T47D (cell line): ENCODE measurements at regions not wholly inside any gene's neighbourhood (a gene's known extent, or its start where the extent isn't known, plus 50 kb on each side); places are given as distances from the start of the nearest gene placed in this dataset.

ENCODE experiments used
- DNase-seq, 2 experiments: peaks; one replicate each; pipeline versions ENCODE4 v3.0.0 to v3.0.0-alpha.2; 2011 to 2012; ENCODE audit warnings: low read depth in 1 of 2, low spot score in 1 of 2
- JUND ChIP-seq: IDR thresholded peaks from 2 replicates; pipeline ENCODE4 v1.6.1; 2012; ENCODE audit warnings: low read depth
- in situ Hi-C: cut with HindIII; loops from 2 replicates; pipeline ENCODE4 v1.10.0; 2016; ENCODE audit warnings: low sequenced_read_pairs, low pct_unique_long_range_greater_than_20kb

DNA sequence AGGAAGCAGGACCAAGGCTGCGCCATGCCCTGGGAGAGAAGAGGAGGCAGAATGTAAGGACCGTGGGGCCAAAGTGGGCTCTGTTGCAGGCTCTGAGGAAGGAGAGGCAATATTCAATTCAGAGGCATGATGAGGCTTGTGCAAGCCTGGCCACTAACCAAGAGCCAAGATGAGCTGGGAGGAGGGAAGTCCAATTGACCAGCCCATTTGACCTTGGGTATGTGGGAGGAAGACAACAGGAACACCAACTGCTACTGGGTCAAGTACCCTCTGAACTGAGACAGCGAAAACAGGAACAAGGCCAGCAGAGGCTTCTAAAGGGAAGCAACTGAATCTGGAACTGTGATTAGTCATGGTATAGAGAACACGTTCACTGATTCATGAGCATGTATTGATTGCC, 779.6 kb downstream of the MAFB start:
- DNase-seq = no peak
- TF ChIP-seq JUND = no peak
- in situ Hi-C loops = no loop called here

DNA sequence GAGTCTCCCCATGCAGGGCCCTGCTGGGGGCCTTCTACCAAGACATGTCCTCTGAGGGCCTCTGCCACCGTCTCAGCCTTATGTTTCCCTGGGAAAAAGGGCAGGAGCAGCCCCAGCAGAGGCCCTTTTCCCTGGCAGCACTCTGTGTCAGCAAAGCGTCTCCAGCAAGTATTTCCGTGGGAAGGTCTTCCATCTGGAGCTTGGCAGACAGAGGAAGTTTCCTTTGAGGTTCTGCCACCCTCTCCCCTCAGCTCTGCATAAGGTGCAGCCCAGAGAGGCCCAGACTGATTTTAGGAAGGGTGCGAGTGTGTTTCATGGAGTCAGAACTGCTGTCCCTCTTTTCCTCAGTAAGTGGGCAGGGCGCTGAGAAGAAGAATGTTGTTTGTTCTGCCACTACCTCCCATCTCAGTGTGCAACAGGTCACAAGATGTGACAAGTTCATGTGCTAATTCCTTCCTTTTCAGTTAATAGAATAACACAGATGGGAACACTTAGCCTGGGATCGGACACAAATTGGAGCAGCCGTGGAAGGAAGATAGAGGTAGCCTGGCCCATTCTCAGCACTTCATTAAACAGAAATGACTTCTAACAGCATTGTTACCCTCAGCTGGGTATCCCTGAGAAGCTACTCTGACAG, 784.4 kb downstream of the MAFB start:
- DNase-seq = no peak
- no peak for TF ChIP-seq JUND
- in situ Hi-C loops = no loop called here

DNA sequence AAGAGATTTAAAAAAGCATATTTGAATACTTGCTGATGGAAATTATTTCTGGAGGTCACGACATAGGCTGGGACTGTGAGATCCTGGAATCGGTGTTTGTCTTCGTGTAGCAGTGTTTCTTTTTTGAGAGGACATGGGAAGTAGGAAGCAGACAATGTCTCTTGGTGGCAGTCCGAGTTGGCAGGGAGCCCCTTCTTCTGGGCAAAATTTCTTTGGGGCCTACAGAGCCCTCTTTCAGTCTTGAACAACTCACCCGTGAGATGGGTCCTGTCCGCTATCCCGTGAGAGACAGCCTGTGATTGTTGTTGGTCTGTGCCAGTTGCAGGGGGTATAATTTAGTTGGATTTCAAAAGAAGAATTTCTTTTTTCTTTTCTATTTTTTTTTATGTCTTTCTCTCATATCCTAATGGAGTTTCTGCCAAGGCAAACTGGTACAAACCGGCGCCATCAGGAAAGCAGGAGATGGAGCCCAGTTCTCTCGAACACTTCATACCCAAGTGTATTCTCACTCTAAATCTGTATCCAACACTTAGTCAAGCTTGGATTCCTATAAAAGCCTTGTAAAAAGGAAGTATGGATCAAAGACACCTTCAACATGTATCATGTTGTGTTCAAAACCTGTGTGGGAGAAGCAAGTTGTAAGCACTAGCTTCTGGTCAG, 785.1 kb downstream of the MAFB start:
- TF ChIP-seq JUND = no peak
- in situ Hi-C loops = no loop called here
- no peak for DNase-seq

DNA sequence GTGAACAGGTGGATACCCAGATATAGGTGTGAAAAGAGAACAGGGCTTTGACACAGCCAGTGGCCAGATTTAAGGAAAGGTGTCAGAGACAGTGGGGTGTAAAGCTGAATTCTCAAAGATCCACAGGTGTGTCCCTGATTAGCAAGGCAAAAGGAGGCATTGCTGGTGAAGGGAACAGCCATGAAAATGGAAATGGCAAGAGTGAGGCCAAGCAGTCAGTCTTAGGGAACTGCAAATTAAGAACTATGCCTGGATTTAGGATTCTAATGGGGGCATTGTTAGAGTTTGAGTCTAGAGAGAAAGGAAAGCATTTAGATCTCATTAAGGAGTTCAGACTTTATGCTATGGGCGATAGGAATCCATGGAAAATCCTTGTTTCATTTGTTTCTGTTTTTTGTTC, 789.2 kb downstream of the MAFB start:
- TF ChIP-seq JUND = no peak
- in situ Hi-C loops = no loop called here
- no peak for DNase-seq

DNA sequence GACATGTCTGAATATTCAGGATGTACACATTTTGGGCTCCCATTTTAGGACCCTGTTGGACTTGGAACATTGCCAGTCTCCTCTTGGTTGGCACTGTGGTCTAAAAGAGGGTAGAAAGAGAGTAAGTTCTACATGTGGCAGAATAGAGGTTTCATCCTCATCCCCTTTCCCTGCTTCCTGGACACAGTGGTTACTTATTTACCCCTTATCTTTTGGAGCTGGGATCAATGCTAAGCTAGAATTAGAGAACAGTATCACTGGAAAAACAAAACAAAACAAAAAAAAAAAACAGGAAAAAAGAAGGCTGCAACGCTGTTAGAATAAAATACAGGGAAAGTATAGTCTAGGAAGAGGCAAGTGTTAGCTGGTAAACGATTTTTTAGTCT, 790.6 kb downstream of the MAFB start:
- no peak for TF ChIP-seq JUND
- in situ Hi-C loops = no loop called here
- no peak for DNase-seq

DNA sequence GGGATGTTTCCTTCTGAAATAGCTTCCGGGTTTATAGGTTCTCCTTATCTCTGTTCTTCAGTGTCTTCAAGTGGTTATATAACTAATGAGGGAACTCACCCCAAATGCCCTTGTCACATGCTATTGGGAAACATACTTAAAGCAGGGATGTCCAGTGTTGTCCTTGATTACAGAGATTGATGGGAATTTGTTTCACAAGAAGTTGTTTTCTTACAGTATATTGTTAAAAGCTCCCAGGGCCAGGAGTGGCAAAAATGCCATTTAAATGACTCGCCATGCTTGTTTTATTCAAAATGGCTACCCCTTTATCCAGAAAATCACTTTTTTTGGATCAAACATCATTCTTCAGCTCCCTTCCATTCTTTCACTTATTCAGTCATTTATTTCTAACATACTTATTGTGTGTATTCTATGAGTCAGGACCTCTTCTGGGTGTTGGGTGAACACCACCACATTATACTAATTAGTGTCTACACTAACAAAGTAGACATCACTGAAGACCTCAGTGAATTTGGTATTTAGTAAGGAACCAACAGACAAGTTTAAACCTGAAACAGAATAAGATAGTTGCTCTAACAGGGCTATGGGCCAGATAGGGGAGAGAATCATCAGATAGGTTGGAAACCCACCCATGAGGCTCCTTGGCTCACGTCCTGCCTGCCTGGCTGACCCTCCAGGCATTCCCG, 791.1 kb downstream of the MAFB start:
- in situ Hi-C loops = no loop called here
- DNase-seq = no peak
- no peak for TF ChIP-seq JUND

DNA sequence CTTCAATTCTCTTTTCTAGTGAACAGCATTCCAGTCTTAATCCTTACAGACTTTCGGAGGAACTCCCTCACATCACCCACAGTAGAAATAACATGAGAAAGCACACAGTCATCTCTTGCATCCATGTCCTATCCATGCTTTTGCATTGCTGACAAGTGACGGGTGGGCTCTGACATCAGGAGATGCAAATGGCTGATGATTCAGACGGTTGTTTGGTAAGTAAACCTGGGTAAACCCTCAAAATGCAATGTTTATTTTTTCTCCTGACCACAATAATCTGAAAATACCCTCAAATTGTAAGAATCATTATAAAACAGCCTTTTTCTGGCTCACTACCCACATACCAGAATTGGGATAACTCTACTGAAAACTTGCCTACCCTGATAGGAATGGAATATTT, 792.0 kb downstream of the MAFB start:
- TF ChIP-seq JUND = no peak
- in situ Hi-C loops = no loop called here
- DNase-seq = no peak

DNA sequence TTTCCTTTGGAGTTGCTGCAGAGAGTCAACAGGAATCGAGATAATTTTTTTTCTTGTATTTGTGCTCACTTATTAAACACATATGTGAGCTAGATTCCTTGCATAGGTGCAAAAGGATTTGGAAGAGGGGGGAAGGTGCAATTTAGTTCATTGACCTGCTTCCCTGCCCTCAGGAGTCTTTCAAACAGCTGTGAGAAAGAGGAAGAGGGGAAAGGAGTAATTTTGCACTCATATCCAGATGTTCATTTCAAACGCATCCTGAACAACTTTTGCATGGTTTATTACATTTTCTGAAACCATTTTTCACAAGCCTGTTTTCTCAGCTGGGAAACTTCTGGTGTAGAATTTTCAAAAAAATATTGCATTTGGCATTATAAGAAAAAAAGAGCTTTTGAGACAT, 795.0 kb downstream of the MAFB start:
- TF ChIP-seq JUND = no peak
- in situ Hi-C loops = no loop called here
- DNase-seq = no peak

DNA sequence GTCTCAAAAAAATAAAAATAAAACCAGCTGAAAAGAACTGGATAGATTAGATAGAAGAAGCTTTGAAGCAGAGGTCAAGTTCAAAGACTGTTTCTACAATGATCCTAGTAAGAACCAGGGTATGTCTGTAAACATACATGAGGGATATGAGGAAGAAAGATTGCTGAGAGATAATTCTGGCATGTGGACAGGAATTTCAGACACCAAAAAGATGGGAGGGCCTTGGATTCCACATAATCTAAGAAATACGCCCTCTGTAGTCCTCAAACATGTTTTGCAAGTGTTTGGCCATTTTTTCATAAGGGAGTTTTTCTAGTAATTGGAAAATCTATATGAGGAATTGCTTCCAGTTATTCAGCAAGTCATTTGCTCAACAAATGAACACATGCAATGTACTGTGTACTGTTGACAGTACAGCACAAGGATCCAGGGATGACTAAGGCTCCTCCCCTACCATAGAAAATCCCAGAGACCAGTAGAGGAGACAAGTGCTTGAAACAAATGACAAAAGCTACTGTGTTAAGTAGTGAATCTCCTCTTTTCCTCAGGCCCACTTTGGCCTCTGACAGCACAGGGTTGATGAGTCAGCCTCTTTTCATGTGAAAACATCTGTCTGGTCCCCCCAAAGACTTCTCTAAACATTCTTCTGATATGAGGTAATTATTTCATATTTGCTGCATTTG, 795.9 kb downstream of the MAFB start:
- in situ Hi-C loops = no loop called here

DNA sequence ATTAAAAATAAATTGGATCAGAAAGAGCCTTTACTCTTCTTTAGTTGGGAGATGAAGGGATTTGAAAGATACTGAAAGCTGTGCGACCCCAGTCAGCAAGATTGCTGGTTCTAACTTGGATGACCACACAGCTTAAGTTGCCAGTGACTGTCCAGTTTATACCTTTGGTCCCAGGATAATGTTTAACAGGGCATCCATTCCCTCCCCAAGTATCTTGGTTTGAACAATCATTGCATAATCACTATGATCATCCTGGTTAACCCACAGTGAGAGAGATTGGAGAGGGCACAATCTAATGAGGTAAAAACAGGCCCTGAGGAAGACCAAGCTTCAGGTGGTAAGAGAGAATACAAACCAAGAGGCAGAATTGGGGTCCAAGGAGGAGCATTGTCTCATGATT, 798.3 kb downstream of the MAFB start:
- no peak for DNase-seq
- TF ChIP-seq JUND = no peak
- in situ Hi-C loops = no loop called here

More for the DNA sequence above, 795.9 kb downstream of the MAFB start:
- no peak for TF ChIP-seq JUND
- DNase-seq = no peak

DNA sequence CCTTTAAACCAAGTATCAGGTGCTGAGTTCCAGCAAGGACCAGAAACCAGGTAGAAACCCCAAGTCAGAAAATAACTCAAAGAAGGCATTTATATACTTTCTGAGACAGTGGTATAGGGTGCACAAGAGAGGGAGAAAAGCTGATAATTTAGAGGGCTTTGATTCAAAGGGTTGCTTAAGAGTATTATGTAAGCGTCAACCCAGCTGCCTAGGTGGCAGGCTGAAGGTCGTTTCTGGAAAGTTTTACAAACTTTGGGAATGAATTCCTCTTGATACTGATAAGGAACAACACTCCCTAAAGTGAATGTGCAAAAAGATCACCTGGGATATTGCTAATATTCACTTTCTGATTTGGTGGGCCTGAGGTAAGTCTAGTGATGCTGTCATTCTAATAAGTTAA, 800.7 kb downstream of the MAFB start:
- in situ Hi-C loops = no loop called here

DNA sequence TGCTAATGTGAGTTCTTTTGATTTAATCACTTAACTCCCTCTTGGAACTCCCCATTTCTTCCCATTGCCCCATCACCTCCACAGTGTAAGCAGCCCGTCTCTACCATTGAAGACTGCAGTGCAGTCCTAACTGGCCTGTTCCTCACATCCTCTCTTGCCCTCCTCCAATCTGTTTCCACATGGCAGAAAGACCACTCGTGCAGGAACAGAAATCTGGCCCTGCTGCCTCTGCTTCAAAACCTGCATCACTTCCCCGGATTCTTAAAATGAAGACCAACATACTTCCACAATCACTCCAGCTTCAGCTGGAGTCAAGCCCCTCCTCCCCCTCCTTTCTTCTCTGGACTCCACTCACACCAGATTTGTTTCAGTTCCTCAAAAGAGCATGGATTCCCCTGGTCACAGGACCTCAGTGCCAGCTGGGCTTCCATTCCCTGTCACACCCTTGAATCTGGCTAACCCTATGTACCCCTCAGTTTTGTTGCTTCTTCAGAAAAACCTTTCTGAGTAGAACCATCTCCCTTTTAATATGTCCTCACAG, 802.3 kb downstream of the MAFB start:
- no peak for DNase-seq
- in situ Hi-C loops = no loop called here
- TF ChIP-seq JUND = no peak

More for the DNA sequence above, 800.7 kb downstream of the MAFB start:
- DNase-seq = no peak
- no peak for TF ChIP-seq JUND
